AG04449 (cell line): ENCODE measurements at regions not wholly inside any gene's neighbourhood (a gene's known extent, or its start where the extent isn't known, plus 50 kb on each side); places are given as distances from the start of the nearest gene placed in this dataset.

Experiments used
- CTCF ChIA-PET: fragments of 350-600 bp; formaldehyde crosslinking; extraction: SDS; loops from one replicate; lab custom pipeline; 2021; ENCODE audit warnings: antibody characterized with exemption; lab: Yijun Ruan, JAX
- POLR2A ChIA-PET: fragments of 400-600, 350-600 bp; formaldehyde crosslinking; extraction: SDS; loops from one replicate; lab custom pipeline; 2020; ENCODE audit warnings: antibody characterized with exemption, inconsistent platforms; lab: Yijun Ruan, JAX
- DNase-seq: peaks from one replicate; pipeline ENCODE4 v3.0.0-alpha.2; 2010; ENCODE audit warnings: low read depth, low spot score
- H3K4me3 ChIP-seq: 2 replicates; pipeline ENCODE4 v1.5.1; 2011; ENCODE audit warnings: low read depth, mild to moderate bottlenecking, control low read depth, low read length
- CTCF ChIP-seq: IDR thresholded peaks from one replicate; pipeline ENCODE4 v1.5.1; 2011; ENCODE audit warnings: mild to moderate bottlenecking, moderate library complexity, low read length, control low read depth, inconsistent platforms; ENCODE audit not compliant: insufficient read depth; ENCODE audit errors: missing control alignments

DNA sequence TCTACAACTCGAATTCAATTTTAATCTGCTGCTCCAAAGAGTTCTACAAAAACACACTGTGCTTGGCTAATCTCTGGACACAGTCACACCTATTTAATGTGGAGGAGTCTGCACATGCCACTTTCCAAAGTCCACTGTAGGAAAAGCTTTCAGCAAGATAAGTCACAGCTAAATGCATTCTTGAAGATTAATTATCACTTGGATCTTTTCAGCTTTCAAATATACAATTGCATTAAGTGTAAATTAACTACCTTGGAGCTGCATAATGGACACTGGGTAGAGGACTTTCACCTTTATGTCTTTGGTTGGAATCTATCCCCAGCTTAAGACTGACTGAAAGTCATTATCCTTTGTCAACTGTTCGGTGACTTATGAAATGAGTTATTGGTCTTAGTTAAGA, 565.1 kb downstream of the PIK3C3 start:
- ChIA-PET CTCF (no interaction called here), POLR2A (no interaction called here)
- no peak overlapping the region for H3K4me3 ChIP-seq
- TF ChIP-seq CTCF: no peak
- no peak for DNase-seq

GRCh38 chr18:42525905-42526304, 570.9 kb downstream of the PIK3C3 start:
- H3K4me3 ChIP-seq: no peak overlapping the region
- DNase-seq: no peak
- no peak for TF ChIP-seq CTCF
- ChIA-PET POLR2A (no interaction called here), CTCF (no interaction called here)

DNA sequence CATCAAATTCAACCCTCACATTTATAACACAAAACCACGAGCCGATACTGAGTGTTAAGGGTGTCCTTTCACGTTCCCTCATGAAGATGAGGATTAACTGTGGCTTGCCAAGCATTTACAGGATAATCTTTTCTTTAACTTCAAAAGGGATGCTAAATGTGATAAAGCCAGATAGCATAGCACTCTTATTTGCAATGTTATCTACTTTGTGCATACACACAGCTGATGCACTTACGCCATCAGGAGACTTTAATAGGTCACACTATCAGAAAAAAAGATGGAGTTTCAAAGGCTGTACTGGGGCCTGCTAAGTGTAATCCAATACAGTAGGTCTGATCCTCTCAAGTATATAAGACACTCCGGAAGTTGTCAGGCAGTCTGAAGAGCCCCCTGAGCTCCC, 572.7 kb downstream of the PIK3C3 start:
- DNase-seq: no peak
- POLR2A ChIA-PET: no interaction called here
- TF ChIP-seq CTCF: no peak
- CTCF ChIA-PET: no interaction called here
- no peak overlapping the region for H3K4me3 ChIP-seq

DNA sequence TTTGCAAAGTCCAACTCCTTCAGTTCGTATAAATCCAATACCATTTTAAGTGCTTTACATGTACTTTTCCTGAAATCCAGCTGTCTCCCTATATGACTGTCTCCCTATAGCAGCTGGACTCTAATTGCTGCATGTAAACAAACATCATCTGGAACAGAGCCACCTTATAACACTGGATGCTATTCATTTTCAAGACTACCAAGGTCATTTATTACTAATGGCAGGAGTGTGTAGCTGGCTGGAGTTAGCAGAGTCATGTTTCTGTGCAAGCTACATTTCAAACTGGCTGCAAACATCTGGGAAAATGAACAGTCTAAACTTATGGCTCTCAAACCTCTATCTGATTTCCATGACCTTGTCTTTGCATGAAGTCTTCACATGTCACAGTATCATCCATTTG, 575.2 kb downstream of the PIK3C3 start:
- no peak for TF ChIP-seq CTCF
- H3K4me3 ChIP-seq: no peak overlapping the region
- ChIA-PET POLR2A (no interaction called here), CTCF (no interaction called here)
- no peak for DNase-seq

DNA sequence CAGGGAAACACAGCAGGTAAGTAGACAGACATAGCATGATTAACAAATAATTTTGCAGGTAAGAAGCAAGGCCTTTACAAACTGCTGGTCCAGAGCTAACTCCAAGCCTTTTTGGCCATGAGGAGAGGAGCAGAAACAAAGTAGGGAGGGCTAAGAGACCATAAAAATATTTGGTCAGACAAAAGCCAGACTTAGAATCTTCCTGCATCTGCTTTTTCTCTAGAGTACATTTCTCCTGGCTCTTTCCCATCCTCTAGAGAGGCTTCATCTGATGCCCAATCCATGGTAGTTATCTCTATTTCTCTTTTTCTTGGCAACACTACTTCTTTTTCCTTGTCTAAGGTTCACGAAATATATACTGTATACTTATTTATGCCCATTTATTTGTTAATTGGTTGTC, 577.1 kb downstream of the PIK3C3 start:
- H3K4me3 ChIP-seq: no peak overlapping the region
- no peak for TF ChIP-seq CTCF
- no peak for DNase-seq
- ChIA-PET POLR2A (no interaction called here), CTCF (no interaction called here)

DNA sequence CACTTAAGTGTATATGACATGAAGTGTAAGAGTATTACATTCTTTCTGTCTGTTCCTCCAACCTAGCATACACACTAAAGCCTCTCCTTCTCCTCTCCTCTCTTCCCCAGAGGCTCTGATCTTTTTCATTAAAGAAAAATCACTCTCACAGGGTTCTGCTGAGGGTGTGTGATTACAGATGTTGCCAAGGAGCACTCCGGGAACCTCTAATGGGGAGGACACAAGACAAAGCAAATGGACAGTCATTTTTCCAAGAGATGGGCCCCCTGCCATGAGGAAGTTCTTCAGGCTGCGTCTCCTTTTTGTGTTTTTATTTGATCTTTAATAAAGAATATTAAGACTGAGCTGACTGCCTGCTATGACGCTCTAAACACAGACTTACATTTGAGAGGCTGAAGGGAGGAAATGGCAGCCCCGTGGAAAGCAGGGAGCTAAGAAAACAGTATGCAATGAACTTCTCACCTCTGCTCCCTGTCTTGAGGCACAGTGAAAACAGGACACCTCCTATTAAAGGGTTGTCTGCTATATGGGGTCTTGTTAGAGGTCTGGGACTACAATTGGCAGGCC, 578.1 kb downstream of the PIK3C3 start:
- ChIA-PET CTCF (no interaction called here), POLR2A (no interaction called here)
- no peak overlapping the region for H3K4me3 ChIP-seq
- TF ChIP-seq CTCF: no peak
- DNase-seq: no peak
